Activated CD4-positive, alpha-beta T cell treated with anti-CD3 and anti-CD28 coated beads for 48 hours (primary cell): ENCODE measurements at regions not wholly inside any gene's neighbourhood (a gene's known extent, or its start where the extent isn't known, plus 50 kb on each side); places are given as distances from the start of the nearest gene placed in this dataset.

Experiments
- DNase-seq: peaks from one replicate; pipeline ENCODE4 v3.0.0-alpha.2; 2020

- DNase-seq = no peak
Measured at GRCh38 chr2:6359964-6360363, 505.7 kb downstream of the CMPK2 start.

- DNase-seq = no peak
Measured at GRCh38 chr2:6362671-6363450, 502.8 kb downstream of the CMPK2 start.

- no peak for DNase-seq
Measured at GRCh38 chr2:6368281-6368680, 497.4 kb downstream of the CMPK2 start.

GRCh38 chr2:6369266-6369665, 496.4 kb downstream of the CMPK2 start:
- DNase-seq = no peak

GRCh38 chr2:6370753-6371551, 494.8 kb downstream of the CMPK2 start:
- DNase-seq = no peak

GRCh38 chr2:6372317-6372901, 493.3 kb downstream of the CMPK2 start:
- DNase-seq = no peak

- DNase-seq = no peak
Measured at GRCh38 chr2:6381326-6381725, 484.4 kb downstream of the CMPK2 start.

GRCh38 chr2:6384341-6384740, 481.4 kb downstream of the CMPK2 start:
- DNase-seq = no peak

- no peak for DNase-seq
Measured at GRCh38 chr2:6392354-6392753, 473.4 kb downstream of the CMPK2 start.

GRCh38 chr2:6392966-6393365, 472.7 kb downstream of the CMPK2 start:
- no peak for DNase-seq

GRCh38 chr2:6393819-6394218, 471.9 kb downstream of the CMPK2 start:
- no peak for DNase-seq

- no peak for DNase-seq
Measured at GRCh38 chr2:6394276-6394675, 471.4 kb downstream of the CMPK2 start.

- no peak for DNase-seq
Measured at GRCh38 chr2:6398421-6398820, 467.3 kb downstream of the CMPK2 start.

GRCh38 chr2:6401301-6401700, 464.4 kb downstream of the CMPK2 start:
- DNase-seq = no peak

- no peak for DNase-seq
Measured at GRCh38 chr2:6408057-6408456, 457.6 kb downstream of the CMPK2 start.

- no peak for DNase-seq
Measured at GRCh38 chr2:6410313-6410712, 455.4 kb downstream of the CMPK2 start.

GRCh38 chr2:6412533-6413091, 453.1 kb downstream of the CMPK2 start:
- DNase-seq = no peak

GRCh38 chr2:6417050-6417449, 448.7 kb downstream of the CMPK2 start:
- no peak for DNase-seq

- no peak for DNase-seq
Measured at GRCh38 chr2:6418291-6418690, 447.4 kb downstream of the CMPK2 start.

GRCh38 chr2:6421138-6421730, 444.5 kb downstream of the CMPK2 start:
- DNase-seq = no peak

GRCh38 chr2:6421888-6422287, 443.8 kb downstream of the CMPK2 start:
- no peak for DNase-seq

- DNase-seq = no peak
Measured at GRCh38 chr2:6423157-6423556, 442.6 kb downstream of the CMPK2 start.

GRCh38 chr2:6423944-6424343, 441.8 kb downstream of the CMPK2 start:
- DNase-seq = no peak
